Panc1 (cell line): ENCODE measurements at regions not wholly inside any gene's neighbourhood (a gene's known extent, or its start where the extent isn't known, plus 50 kb on each side); places are given as distances from the start of the nearest gene placed in this dataset.

Source experiments
- CTCF ChIP-seq: fragments of 450-650 bp; IDR thresholded peaks from 2 replicates; pipeline ENCODE4 v1.5.1; 2017; ENCODE audit warnings: mild to moderate bottlenecking
- SIN3A ChIP-seq: IDR thresholded peaks from 2 replicates; pipeline ENCODE4 v1.6.1; 2012; ENCODE audit warnings: low read depth, mild to moderate bottlenecking, low read length, moderate library complexity, borderline replicate concordance; ENCODE audit not compliant: insufficient read depth

- no peak for TF ChIP-seq SIN3A
- TF ChIP-seq CTCF = no peak
Measured at GRCh38 chr6:74892091-74892490, 313.8 kb downstream of the COL12A1 start.
